GM18498 (cell line): ENCODE measurements at regions not wholly inside any gene's neighbourhood (a gene's known extent, or its start where the extent isn't known, plus 50 kb on each side); places are given as distances from the start of the nearest gene placed in this dataset.

Experiments
- ATAC-seq: cut with Tn5 transposase; IDR thresholded peaks from one replicate; pipeline ENCODE4 v1.9.1; 2021; ENCODE audit warnings: mild to moderate bottlenecking, moderate library complexity; ENCODE audit not compliant: unreplicated experiment

GRCh38 chr11:16448123-16448717 lies 91.9 kb upstream of the SOX6 start:
- ATAC-seq: no peak

DNA sequence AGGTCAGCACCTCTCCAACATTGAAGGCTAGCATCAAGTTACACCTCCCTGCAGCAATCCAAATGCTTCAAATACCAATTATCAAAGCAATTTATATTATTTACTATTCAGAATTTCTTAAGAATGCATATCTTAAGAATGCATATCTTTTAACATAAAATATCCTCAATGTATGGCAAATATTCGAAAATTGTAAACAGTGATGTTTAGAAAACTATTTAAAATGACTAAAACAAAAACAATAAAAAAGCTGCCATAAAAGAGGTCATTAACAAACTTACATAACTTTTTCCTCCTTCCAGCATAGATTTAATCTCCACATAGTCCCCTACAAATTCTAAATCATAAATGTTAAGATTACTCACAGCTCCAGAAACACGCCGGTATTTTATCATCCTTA lies 85.1 kb upstream of the SOX6 start:
- ATAC-seq: no peak

DNA sequence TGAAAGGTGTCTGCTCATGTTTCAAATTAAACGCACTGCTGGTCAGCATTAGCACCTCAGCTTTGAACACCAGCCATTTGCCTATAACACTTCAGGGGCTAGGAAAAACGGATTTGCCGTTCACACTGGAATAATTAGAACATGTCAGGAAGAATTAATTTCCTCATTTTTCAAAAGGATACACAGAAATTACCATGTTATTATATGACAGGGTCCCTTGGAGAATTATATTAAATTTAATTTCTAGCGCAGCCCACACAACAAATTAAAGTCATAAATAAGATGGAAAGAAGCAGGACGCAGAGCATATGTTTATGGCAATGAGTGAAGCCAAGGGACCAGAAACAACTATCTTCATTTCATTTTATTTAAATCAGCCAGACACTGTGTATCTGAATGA lies 83.8 kb upstream of the SOX6 start:
- ATAC-seq: no peak

- ATAC-seq: no peak
Measured at GRCh38 chr11:16434036-16434435, 77.7 kb upstream of the SOX6 start.

- no peak for ATAC-seq
Measured at GRCh38 chr11:16430674-16431073, 74.3 kb upstream of the SOX6 start.

- ATAC-seq: no peak
Measured at GRCh38 chr11:16421826-16422225, 65.5 kb upstream of the SOX6 start.

GRCh38 chr11:16418428-16419097 lies 62.2 kb upstream of the SOX6 start:
- ATAC-seq: no peak

DNA sequence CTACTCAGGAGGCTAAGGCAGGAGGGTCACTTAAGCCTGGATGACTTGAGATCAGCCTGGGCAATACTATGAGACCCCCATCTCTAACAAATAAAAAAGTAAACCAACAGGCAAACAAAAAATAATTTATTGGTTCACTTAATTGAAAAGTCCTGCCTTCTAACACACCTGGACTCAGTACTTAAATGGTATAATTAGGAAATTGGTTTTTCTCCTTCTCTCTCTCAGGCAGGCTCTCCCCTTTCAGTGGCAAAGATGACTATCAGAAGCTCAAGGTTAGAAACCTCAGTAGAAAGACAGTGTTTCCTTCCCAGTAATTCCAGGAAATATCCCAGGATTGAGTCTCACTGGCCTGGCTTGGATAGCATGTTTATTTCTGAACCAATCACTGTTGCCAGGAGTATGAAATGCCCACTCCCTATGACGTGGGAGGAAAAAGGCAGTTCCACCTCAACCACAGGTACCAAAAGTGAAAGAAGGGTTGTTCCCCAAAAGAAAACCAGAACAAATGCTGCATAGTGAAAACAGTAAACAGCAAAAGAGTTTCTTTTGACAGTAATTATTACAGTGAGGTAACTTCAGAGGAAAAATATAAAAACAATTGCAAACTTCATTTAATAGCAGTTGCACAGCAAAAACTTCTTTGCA lies 56.3 kb upstream of the SOX6 start:
- no peak for ATAC-seq

DNA sequence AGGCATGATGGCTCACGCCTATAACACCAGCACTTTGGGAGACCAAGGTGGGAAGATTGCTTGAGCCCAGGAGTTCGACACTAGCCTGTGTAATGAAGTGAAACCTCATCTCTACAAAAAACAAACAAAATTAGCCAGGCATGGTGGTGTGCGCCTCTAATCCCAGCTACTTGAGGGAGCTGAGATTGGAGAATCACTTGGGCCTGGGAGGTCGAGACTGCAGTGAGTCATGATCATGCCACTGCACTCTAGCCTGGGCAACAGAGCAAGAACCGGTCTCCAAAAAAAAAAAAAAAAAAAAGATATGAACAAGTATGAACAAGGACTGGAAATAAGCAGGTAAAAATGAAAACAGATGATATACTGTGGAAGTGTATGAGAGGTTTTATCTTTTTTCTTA lies 54.1 kb upstream of the SOX6 start:
- no peak for ATAC-seq

GRCh38 chr11:16408619-16409018 lies 52.3 kb upstream of the SOX6 start:
- no peak for ATAC-seq

- ATAC-seq: no peak
Measured at GRCh38 chr11:16406226-16406625, 49.9 kb upstream of the SOX6 start.
